AG09319 (cell line): ENCODE measurements at regions not wholly inside any gene's neighbourhood (a gene's known extent, or its start where the extent isn't known, plus 50 kb on each side); places are given as distances from the start of the nearest gene placed in this dataset.

ENCODE experiments used
- DNase-seq: peaks from one replicate; pipeline ENCODE4 v3.0.0-alpha.2; 2010; ENCODE audit warnings: low read depth; ENCODE audit errors: extremely low read depth
- CTCF ChIP-seq: IDR thresholded peaks from 2 replicates; pipeline ENCODE4 v1.5.1; 2011; ENCODE audit warnings: low read depth, mild to moderate bottlenecking, inconsistent platforms, low read length, moderate library complexity

GRCh38 chr5:176722757-176723156 is 75.5 kb downstream of the TSPAN17 start:
- no peak for DNase-seq
- TF ChIP-seq CTCF, result no peak

- no peak for TF ChIP-seq CTCF
- no peak for DNase-seq
These were observed 76.2 kb downstream of the TSPAN17 start for GRCh38 chr5:176723440-176723839.

GRCh38 chr5:176724472-176724871 is 77.2 kb downstream of the TSPAN17 start:
- TF ChIP-seq CTCF, result no peak
- DNase-seq, result no peak

- TF ChIP-seq CTCF, result no peak
- no peak for DNase-seq
These were observed 78.4 kb downstream of the TSPAN17 start for GRCh38 chr5:176725521-176726280.

GRCh38 chr5:176726746-176727527 is 79.7 kb downstream of the TSPAN17 start:
- TF ChIP-seq CTCF, result no peak
- DNase-seq, result no peak

- DNase-seq, result no peak
- TF ChIP-seq CTCF, result no peak
These were observed 80.2 kb downstream of the TSPAN17 start for GRCh38 chr5:176727528-176727900.

GRCh38 chr5:176727983-176728675 is 80.8 kb downstream of the TSPAN17 start:
- TF ChIP-seq CTCF, result no peak
- DNase-seq, result no peak
